ENCODE measurements at regions not wholly inside any gene's neighbourhood (a gene's known extent, or its start where the extent isn't known, plus 50 kb on each side); places are given as distances from the start of the nearest gene placed in this dataset.
"Not testable (repeated sequence)": the region's sequence is repeated elsewhere in the genome, so short reads cannot be mapped to it uniquely, and the experiment has no call there.

- TF ChIP-seq POLR2A, CTCF (IDR thresholded peaks at IDR 0.05): not testable (repeated sequence)
These were observed 536.4 kb downstream of the PRIM2 start for GRCh38 chr6:57853745-57854407.

Measured in heart left ventricle (tissue), 13 donors.